Glutamatergic neuron (in vitro differentiated cells): ENCODE measurements at regions not wholly inside any gene's neighbourhood (a gene's known extent, or its start where the extent isn't known, plus 50 kb on each side); places are given as distances from the start of the nearest gene placed in this dataset.

Source experiments
- DNase-seq: peaks from one replicate; pipeline ENCODE4 v3.0.0; 2022
- H3K27ac Mint-ChIP-seq: one replicate; pipeline ENCODE4 v1.8.0; 2020; ENCODE audit warnings: mild to moderate bottlenecking, mixed read lengths, inconsistent platforms; ENCODE audit not compliant: unreplicated experiment
- H3K27me3 Mint-ChIP-seq: one replicate; pipeline ENCODE4 v1.8.0; 2020; ENCODE audit warnings: mild to moderate bottlenecking, moderate library complexity, mixed read lengths, inconsistent platforms; ENCODE audit not compliant: unreplicated experiment
- H3K36me3 Mint-ChIP-seq: one replicate; pipeline ENCODE4 v1.8.0; 2020; ENCODE audit warnings: mild to moderate bottlenecking, mixed read lengths, inconsistent platforms; ENCODE audit not compliant: unreplicated experiment
- H3K4me1 Mint-ChIP-seq: one replicate; pipeline ENCODE4 v1.8.0; 2020; ENCODE audit warnings: mild to moderate bottlenecking, low read depth, mixed read lengths, inconsistent platforms; ENCODE audit not compliant: unreplicated experiment
- H3K4me3 Mint-ChIP-seq: one replicate; pipeline ENCODE4 v1.8.0; 2020; ENCODE audit warnings: mild to moderate bottlenecking, mixed read lengths, inconsistent platforms; ENCODE audit not compliant: unreplicated experiment
- H3K9me3 Mint-ChIP-seq: one replicate; pipeline ENCODE4 v1.8.0; 2020; ENCODE audit warnings: mild to moderate bottlenecking, moderate library complexity, mixed read lengths, inconsistent platforms; ENCODE audit not compliant: unreplicated experiment
- TF ChIP-seq, protein P1 (sequence below): fragments of 200-600 bp; sonication (generic); IDR thresholded peaks from one replicate; pipeline ENCODE4 v1.5.0; 2021; ENCODE audit not compliant: partially characterized antibody, unreplicated experiment

DNA sequence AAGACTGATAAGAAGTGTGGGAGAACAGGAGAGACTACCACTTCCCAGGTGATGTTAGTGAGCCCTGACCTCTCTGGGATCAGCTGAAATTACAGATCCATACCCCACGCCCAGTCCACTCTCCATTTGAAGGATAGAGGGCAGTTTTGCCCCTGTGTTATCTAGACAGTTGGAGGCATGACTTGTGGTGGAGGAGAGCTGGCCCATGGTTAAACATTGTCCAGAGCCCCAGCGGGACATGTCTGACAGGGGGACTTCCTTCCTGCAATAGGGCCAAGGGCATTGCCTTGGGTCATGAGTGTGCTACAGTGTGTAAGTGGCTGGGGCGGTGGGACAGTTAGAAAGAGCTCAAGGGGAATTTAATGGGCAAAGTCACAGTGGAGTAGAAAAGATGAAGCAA lies 181.1 kb downstream of the MID1IP1 start:
- Mint-ChIP-seq H3K27ac (no peak overlapping the region), H3K36me3 (no peaks in the 10 kb centered on the region), H3K27me3 (peaks cover 1% of the 10 kb centered on the region), H3K4me1 (peaks cover 6% of the 10 kb centered on the region), H3K4me3 (no peak overlapping the region), H3K9me3 (no peaks in the 10 kb centered on the region)
- TF ChIP-seq, protein P1, sequence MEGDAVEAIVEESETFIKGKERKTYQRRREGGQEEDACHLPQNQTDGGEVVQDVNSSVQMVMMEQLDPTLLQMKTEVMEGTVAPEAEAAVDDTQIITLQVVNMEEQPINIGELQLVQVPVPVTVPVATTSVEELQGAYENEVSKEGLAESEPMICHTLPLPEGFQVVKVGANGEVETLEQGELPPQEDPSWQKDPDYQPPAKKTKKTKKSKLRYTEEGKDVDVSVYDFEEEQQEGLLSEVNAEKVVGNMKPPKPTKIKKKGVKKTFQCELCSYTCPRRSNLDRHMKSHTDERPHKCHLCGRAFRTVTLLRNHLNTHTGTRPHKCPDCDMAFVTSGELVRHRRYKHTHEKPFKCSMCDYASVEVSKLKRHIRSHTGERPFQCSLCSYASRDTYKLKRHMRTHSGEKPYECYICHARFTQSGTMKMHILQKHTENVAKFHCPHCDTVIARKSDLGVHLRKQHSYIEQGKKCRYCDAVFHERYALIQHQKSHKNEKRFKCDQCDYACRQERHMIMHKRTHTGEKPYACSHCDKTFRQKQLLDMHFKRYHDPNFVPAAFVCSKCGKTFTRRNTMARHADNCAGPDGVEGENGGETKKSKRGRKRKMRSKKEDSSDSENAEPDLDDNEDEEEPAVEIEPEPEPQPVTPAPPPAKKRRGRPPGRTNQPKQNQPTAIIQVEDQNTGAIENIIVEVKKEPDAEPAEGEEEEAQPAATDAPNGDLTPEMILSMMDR, result no peak
- no peak for DNase-seq

DNA sequence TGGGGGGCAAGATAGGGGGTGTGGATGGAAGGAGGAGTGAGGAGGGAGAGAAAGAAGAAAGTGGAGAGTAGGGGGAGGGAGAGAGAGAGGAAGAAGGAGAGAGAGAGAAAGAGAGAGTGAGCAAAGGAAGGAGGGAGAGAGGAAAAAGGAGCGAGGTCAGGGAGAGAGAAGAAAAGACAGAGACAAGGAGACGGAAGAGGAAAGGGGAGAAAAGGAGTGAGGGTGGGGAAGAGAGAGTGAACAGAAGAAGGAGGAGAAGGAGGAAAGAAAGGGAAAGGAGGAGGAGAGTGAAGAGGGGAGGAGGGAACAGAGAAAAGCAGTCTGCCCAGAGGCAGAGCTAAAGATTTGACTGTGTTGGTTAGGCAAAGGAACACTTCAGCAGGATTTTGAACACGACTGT lies 181.6 kb downstream of the MID1IP1 start:
- Mint-ChIP-seq H3K27ac (peak overlapping the region; percentile 17), H3K4me3 (no peak overlapping the region), H3K9me3 (no peaks in the 10 kb centered on the region), H3K36me3 (no peaks in the 10 kb centered on the region), H3K4me1 (peaks cover 6% of the 10 kb centered on the region), H3K27me3 (peaks cover 1% of the 10 kb centered on the region)
- TF ChIP-seq, protein P1, result no peak
- DNase-seq, result no peak

DNA sequence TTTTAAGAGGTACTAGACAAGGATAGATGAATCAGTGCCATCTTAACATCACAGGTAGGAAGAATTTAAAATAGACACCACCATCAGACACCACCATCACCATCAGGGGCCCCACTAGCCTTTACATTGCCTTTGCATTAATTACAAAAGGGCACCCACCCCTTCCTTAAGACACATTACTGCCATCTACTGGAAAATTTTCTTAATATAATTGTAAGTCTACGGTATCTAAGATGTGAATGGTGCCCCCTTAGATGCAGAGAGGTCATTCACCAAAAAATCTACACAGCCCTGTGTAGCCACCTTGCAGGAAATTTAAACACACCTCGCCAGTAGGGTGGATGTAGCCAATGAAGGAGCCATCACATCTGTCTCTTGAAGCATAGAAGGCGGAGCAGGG lies 184.1 kb downstream of the MID1IP1 start:
- no peaks in the 10 kb centered on the region for H3K36me3 Mint-ChIP-seq
- H3K9me3 Mint-ChIP-seq, result no peaks in the 10 kb centered on the region
- no peak overlapping the region for H3K27ac Mint-ChIP-seq

DNA sequence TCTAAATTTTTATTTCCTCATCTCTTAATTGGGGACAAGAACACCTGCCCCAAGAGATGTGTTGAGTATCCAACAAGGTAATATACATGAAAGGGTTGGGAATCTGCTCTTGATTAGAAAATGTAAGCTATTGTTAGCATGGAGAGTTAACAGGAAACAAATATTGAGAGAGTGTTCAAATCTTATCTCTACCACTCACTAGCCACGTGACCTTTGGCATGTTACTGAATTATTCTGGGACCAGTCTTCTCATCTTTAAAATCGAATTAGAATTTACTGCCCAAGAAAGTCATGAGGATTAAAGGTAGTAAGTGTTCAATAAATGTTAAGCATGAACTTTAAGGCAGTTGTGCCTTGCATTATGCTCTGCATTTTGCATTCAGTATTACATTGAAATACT lies 184.7 kb downstream of the MID1IP1 start:
- peaks cover 6% of the 10 kb centered on the region for H3K4me1 Mint-ChIP-seq
- no peak for DNase-seq
- H3K27ac Mint-ChIP-seq, result no peak overlapping the region
- TF ChIP-seq, protein P1, result no peak
- no peaks in the 10 kb centered on the region for H3K9me3 Mint-ChIP-seq
- no peak overlapping the region for H3K4me3 Mint-ChIP-seq
- H3K27me3 Mint-ChIP-seq, result peaks cover 1% of the 10 kb centered on the region
- H3K36me3 Mint-ChIP-seq, result no peaks in the 10 kb centered on the region

More for the DNA sequence above, 184.1 kb downstream of the MID1IP1 start:
- Mint-ChIP-seq H3K4me3 (no peak overlapping the region), H3K27me3 (peaks cover 1% of the 10 kb centered on the region), H3K4me1 (peaks cover 6% of the 10 kb centered on the region)
- no peak for DNase-seq
- TF ChIP-seq, protein P1, result no peak

DNA sequence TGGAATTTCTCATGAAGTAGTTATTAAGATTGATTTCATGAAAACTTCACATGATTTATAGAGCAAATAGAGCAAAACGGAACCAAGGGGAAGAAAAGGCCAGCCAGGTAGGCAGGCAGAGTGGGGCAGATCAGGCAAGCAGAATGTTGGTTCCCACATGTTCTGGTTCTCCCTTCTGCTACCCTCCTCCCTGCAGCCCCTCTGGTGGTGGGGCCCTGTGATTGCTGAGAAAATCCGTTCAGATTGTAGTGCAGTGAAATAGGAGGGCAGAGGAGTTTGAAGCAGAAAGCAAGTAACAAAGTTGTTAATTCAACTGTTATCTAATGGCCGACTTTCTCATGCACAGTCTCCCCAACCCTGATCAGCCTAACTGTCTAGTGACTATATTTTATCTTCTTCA lies 185.3 kb downstream of the MID1IP1 start:
- DNase-seq, result no peak
- H3K27ac Mint-ChIP-seq, result no peak overlapping the region
- TF ChIP-seq, protein P1, result no peak
- H3K9me3 Mint-ChIP-seq, result no peaks in the 10 kb centered on the region
- no peak overlapping the region for H3K4me3 Mint-ChIP-seq
- H3K36me3 Mint-ChIP-seq, result no peaks in the 10 kb centered on the region
- H3K27me3 Mint-ChIP-seq, result peaks cover 1% of the 10 kb centered on the region
- peaks cover 6% of the 10 kb centered on the region for H3K4me1 Mint-ChIP-seq
